ENCODE measurements at regions not wholly inside any gene's neighbourhood (a gene's known extent, or its start where the extent isn't known, plus 50 kb on each side); places are given as distances from the start of the nearest gene placed in this dataset.

DNA sequence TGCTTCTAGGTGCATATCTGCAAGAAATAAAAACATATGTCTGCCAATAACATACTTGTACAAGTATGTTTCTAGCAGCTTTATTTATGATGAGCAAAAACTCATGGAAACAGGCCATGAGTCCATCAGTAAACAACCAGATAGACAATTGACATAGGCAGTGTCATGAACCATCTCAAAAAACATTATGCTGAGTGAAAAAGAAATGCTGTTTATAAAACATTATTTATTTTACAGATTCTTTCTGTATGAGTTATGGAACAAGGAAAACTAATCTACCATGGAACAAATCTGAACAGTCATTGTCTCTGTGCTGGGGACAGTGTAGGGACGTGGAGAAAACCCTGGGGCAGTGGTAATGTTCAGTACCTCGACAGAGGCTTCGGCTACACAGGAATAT, 283.9 kb downstream of the UQCRFS1 start:
- no peak for DNase-seq

DNA sequence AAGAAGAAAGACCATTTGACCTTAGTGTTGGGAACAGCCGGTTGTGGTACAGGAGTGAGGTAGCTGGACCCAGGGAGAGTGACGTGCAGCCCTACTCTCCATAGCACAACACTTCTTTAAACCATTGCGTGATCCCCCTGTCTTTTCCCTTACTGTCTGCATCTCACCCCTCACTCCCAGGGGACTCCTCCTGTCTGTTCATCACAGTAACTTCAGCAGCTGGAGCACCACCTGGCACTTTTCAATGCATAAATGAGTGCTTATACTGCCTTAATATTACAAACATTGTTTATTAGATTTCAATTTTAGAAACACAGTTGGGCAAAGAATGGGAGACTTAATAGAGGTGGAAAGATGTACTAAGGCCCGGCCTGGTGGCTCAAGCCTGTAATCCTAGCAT, 285.5 kb downstream of the UQCRFS1 start:
- DNase-seq: no peak

DNA sequence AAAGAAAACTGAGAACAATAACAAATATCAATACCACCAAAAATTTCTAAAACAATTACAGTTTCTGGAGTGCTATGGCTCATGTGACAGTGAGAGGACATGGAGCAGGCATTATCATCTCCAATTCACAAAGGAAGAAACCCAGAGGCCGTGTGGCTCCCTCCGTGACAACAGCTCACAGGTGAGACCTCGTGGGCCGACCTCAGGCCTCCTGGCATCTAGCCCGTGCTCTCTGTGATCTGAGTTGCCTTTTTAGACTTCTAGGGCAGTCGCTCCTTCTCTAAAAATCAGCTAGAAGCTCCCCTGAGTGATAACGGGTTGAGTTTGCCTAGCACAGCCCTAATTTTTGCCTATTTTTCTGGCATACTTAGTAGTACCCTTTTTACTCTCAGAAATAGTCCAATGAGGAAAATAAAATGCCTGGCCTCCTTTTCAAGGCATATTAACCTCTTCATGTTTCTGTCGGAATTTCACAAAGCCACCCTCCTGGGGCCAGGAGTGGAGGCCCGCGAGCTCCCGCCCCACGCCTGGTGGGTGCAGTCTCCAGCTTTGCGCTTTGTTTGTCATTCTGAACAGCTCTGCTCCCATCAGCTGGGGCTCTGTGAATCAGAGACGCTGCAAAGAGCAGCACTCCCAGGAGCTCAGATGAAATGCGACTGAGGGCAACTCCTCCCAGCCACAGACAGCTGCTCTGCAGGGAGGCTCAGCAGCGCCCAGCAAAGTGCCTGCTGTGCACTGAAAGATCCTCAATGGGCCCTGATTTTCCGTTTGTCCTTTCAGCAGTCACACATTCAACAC, 292.5 kb downstream of the UQCRFS1 start:
- DNase-seq: no peak

DNA sequence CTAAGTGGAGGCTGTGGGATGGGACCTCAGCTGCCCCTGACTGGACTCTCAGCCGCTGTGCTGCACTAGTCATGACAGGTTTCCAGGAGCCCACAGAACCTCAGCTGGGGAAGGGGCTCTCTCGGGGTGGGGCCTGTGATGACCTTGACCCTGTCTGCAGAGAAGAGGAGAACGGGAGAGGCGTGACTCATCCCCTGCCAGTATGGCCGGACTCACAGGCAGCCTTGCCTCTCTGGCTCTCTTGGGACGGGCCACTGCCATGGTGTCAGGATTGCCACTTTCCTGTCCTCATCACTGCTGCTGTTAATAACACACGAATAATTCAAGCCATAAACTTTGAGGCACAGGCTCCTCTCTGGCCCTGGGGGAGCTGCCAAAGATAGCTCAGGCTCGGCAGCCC, 295.3 kb downstream of the UQCRFS1 start:
- no peak for DNase-seq

DNA sequence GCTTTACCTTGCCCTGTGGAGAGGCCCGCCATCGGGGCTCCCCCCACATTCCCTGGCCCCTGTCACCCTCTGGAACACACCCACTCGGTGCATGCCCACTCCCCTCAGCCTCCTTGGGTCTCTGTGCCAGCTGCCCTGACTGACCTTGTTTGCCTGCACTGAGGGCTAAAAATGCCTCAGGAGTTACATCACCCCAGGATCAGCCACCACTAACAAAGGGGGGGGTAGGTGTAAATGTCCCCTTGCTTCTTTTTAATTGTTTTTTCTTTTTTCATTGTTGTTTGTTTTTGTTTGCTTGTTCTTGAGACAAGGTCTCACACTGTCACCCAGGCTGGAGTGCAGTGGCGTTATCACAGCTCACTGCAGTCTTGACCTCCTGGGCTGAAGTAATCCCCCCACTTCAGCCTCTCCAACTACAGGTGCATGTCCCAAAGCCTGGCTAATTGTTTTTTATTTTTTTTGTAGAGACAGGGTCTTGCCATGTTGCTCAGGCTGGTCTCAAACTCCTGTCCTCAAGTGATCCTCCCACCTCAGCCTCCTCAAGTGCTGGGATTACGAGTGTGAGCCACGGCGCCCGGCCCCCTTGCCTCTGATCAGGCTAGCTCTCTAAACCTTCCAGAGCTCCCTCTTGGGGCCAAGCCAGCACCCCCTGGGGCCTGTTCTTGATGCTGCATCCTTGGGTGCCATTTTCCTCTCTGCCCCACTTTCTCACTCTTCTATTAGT, 297.1 kb downstream of the UQCRFS1 start:
- no peak for DNase-seq

DNA sequence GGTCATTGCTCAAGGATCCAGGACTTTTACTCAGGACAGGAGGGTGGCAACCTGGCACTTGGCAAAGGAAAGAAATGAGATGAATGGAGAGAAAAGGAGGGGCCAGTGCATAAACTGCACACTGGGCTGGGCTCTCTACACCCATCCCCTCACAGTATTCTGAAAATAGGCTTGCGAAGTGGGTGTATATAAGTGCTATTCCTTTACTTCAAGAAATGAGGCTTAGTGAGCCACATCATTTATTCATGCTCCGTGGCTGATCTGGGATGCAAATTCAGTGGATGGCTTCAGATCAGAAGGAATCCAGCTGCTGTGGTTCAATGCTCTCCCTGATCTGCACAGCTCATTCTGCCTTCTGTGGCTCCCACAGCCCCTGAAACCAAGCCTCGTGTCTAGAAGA, 297.7 kb downstream of the UQCRFS1 start:
- DNase-seq: no peak

DNA sequence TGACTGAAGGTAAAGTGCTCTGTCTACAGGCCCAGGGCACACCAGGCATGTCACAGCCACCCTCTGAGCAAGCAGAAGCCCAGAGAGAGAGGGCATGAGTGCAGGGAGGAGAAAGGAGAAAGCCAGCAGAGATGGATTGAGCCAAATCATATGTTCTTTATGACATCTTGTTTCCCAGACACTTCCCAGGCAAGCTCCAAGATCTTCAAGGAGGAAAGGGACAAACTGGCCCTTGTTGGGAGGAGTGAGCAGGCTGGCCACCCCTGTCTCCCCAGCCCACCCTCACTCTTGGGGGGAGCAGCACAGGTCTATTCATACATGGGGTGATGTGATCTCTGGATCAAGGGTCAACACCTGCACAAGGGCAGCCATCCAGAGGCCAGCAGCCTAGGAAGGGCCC, 298.8 kb downstream of the UQCRFS1 start:
- no peak for DNase-seq

DNA sequence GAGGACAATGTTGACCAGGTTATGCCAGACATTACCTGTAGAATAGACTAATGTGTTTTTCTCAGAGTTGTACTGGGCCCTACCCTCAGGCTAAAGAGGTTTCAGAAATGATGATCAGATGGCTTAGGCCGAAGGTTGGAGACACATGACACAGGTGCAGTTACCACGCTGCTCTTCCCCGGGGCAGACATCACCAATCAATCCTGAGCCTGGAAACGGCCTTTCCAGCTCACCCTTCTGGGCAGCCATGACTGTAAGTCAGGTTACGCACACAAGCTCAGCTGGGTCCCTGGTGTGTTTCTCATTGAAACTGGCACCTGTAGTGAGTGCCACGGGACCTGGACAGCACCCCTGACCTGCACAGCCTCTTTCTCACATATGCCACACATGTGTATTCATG, 299.3 kb downstream of the UQCRFS1 start:
- no peak for DNase-seq

DNA sequence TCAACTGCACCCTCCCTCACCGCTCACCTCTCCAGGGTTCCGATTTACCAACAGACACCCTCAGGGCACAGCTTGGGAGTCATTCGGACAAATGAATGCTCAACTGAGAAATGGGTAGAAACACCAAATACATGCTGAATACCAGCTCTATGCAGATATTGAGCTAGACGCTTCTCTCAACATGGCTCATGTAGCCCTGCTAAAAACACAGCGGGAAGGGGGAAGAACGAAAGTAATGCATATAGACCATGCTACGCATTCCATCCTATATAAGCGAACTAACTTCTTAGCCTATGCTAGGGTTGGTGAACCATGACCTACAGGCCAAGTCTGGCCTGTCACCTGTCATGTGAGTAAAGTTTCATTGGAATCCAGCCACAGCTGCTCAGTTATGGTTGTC, 304.0 kb downstream of the UQCRFS1 start:
- no peak for DNase-seq

DNA sequence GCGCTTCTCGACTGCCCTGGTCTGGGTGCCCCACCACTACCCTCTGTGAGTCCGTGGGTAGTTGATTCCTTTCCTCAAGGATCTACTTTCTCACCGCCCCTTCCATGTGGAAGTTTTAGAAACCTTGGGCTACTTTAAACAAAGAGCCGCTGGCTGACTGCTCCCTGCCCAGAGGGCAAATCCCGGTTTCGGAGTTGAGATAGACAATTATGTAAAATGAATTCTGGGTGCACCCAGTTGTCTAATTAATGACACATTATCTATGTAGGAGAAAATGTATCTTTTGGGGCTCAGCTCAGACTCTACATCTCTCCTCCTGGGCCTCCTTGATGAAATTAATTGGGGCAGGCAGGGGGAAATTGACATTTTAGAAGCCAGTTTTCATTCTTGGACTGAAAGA, 305.4 kb downstream of the UQCRFS1 start:
- no peak for DNase-seq

DNA sequence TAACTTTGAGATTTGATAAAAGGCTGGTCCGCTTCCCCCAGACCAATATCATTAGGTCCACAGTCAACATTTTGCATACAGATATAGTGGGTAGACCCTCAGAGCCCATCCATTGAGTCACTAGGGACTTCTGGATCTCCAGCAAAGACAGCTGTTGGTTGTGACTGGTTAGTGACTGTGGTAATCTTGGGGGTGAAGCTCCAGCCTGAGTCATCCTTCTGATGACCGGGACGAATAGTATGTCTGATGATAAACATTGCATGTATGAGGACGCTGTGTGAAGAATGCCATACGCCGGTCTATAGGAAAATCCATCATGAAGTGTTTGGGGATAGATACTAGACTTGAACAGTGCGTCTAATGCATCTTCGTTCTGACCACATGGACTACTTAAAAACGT, 307.0 kb downstream of the UQCRFS1 start:
- no peak for DNase-seq

DNA sequence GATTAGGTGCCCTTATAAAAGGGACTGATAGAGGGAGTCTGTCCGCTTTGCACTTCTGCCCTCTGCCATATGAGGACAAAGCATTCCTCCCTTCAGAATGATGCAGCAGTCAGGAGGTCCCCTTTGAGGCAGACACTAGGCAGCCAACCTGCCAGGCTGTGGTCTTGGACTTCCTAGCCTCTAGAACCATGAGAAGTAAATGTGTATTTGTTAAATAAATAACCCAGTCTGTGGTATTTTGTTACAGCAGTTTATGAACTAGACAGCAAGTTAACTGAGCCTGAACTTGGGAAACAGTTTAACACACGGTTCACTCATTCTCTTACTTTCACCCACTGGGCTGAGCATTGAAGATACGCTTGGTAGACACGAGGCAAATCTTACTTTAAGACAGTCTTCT, 313.2 kb downstream of the UQCRFS1 start:
- DNase-seq: no peak

DNA sequence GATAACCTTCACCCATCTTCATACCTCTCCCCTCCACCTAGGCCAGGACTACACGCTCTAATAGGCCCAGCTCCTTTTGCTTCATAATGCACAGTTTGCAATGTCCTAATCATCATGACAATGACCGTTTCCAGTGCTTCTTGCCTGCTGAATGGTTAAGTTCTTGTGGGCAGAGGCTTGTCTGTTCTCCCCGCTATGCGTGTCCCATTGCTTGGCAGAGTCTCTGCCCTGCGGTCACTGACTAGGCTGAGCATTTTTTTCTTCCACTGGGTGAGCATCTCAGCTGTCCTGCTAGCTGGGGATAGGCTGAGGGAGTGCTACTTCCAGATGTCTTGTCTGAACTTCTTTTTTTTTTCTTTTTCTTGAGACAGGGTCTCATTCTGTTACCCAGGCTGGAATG, 314.7 kb downstream of the UQCRFS1 start:
- DNase-seq: no peak

DNA sequence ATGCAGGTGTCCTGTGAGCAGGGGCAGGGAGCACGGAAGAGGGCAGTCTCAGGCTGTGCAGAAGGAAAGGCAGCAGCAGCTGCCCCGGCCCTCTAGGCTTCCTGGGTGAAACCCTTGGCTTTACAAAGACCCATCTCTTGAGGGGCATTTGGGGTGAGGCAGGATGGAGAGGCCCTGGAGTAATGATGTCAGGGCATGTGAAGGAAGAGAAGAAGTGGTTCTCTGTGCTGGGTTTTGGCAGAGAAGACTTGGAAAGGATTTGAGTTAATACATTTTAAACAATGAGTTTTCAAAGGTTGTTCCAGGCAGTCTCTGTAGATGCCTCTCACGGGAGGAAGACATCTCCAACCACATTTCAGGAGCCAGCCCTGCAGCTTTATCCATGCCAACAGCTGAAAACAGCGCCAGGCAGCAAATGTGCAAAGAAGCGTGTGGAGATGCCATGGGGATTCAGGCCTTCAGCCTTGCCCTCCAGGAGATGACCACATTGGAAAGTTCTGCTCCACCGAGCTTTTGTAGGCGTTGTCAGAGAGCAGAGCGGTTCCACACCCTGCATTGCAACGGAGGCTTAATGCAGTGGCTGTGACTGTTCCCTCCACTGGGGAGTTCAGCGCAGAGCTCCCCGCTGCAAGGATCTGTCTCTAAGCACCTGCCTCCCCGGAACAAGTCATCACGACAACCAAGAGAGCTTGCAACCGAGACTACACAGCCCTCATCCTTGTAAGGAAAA, 322.8 kb downstream of the UQCRFS1 start:
- no peak for DNase-seq

DNA sequence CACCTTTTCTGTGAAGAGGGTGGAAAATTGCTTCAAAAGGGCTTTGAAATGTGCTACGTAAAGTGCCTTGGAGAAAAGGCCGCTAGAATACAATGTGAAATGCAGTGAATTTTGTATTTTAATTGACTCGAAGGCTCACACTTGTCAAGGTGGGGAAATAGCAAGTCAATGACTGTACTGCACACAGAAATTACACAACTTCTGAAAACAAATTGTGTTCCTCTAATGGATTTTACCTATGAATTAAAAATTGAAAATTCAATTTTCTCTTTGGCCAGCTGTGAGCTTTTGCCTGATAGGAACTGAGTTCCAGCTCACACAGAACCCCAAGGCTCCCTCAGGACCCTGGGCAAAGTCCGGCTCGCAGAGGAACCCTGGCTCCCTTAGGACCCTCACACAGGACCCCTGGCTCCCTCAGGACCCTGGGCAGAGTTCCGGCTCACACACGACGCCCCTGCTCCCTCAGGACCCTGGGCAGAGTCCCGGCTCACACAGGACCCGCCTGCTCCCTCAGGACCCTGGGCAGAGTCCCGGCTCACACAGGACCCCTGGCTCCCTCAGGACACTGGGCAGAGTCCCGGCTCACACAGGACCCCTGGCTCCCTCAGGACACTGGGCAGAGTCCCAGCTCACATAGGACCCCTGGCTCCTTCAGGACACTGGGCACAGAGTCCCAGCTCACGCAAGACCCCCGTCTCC, 324.9 kb downstream of the UQCRFS1 start:
- no peak for DNase-seq

DNA sequence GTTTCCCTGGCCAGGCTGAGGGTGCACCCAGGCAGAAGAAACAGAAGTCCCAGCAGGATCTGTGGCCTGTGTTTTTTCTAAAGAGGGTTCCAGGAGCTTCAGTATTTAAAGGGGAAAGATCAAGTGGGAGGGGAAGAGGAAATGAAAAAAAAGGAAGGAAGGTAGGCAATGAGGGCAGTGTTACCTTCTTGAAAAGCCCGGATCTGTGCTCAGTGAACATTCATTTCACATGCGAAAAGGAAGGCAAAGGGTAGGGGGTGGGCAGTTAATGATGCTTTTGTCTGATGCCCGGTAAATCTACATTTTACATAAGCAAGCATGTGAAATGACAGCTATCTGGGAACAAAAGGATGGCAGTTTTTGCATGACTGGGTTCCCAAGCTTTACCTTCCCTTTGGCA, 326.2 kb downstream of the UQCRFS1 start:
- DNase-seq: no peak

DNA sequence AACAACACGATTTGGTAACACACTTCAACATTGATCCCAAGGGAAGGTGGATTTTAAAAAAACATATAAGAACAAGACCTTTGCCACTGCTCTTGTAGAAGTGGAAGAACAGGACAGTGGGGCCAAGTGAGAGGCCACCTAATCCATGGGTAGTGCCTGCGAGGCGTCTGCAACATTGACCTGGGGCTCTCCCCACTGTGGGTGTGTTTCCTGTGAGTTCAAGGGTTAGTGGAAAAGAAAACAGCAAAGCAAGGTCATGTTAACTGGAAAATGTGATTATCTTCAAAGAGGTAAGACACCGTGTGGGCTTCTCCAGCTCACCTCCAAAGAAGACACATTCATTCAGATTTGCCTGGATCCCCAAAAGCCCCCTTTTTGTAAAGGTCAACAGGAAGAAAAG, 327.0 kb downstream of the UQCRFS1 start:
- DNase-seq: no peak

DNA sequence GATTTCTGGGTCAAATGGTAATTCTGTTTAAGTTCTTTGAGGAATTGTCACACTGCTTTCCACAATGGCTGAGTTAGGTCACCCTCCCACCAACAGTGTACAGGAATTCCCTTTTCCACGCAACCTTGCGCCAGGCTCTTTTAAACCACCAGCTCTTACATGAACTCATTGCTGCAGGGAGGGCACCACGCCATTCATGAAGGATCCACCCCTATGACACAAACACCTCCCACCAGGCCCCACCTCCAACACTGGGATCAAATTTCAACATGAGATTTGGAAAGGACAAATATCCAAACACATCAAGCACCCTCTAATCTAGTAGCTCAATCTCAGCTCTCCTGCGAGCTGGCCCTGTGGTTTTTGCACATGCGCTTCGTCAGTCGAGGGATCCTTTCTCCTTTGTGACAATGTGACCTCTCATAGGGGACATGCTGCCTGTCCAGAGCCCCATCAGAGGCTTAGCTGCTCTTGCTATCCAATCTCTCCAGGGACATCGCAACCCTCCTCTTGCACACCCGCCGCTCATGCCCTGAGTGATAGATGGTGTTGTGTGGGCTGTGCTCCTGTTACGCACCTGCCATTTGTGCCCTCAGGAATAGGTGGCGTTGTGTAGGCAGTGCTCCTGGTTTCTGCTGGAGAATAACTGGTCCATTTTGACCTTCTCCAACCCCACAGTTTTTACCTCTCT, 328.0 kb downstream of the UQCRFS1 start:
- DNase-seq: no peak

DNA sequence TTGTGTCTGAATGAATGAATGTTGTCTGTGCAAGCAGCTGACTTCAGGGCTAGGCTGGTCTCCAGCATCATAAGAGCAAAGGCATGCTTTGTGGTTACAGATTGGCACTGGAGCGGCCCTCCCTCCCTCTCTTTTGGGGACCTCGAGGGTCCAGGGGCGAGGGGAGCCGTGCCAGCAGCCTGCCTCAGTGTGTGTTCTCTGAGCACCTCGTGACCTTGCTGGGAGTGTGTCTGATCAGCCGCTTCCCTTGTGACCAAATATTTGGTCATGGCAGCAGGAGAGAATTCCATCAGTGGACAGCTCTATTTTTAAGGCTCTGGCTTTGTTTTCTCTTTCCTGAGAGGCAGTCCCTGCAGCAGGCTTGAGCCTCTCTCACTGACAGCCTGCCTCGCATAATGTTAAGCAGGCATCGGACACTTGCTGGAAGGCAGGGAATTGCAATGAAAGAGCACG, 329.7 kb downstream of the UQCRFS1 start:
- DNase-seq: no peak

DNA sequence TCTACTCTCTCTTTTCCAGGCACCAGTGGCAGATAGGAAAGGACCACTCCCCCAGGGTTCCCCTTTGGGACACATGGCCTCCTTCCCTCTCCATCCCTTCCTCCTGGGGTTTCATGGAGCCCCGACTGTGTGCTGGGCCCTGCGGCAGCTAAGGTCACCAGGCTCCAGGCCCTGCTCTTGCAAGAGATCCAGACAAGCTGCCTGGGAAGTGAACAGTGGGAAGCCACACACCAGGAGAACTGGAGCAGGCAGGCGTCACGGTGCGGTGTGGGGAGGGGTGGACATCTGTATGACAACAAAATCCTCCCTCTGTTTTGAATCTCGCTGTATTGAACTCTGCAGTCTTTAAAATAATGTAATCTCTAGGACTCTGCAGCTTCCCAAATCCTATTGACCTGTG, 330.1 kb downstream of the UQCRFS1 start:
- DNase-seq: no peak

DNA sequence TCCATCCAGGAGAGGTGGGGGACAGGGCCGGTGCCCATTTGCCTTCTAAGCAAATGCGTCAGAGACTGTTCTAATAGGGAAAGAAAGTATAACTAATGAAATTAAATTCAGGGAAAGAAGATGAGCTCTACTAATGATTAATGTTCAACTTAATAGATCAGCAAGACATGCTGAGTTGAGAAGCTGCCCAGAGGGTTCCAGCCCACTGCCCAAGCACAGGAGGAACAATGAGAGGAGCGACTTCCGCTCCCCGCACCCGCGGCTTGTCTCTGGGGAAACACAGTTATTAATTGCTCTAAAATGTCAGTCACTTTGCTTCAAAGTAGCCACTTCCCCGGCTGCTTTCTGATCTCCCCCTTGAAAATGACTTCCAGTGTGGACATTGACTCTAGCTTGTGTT, 331.3 kb downstream of the UQCRFS1 start:
- DNase-seq: no peak

DNA sequence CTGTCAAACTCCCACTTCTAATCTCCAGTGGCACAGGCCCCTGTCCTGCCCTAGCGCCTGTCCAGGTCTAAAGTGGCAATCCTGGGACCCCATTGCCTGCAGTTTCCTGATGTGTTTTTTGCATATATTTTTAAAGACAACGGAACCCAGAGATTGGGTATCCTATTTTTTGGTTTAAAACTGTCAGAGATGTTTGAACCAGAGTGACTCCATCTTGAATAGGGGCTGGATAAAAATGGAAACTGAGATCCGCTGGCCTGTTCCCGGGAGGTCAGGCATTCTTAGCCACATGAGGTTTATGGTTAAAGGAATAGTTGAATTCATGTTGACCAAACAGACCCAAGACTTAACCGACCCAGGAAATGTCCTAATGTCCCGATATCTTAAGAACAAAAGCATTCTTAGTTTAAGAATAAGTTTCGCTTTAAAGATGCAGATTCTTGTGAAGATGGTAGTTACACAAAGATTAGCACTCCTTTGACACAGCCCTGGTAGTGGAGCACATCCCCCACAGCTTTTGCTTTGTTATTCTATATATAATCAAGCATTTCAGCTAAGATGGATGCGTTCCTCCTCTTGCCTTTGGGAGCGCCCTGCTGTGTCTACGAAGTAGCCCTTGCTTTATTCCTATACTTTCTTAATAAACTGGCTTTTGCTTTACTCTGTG, 332.1 kb downstream of the UQCRFS1 start:
- no peak for DNase-seq
